VCaP (cell line): ENCODE measurements at regions not wholly inside any gene's neighbourhood (a gene's known extent, or its start where the extent isn't known, plus 50 kb on each side); places are given as distances from the start of the nearest gene placed in this dataset.
"Not testable (repeated sequence)": the region's sequence is repeated elsewhere in the genome, so short reads cannot be mapped to it uniquely, and the experiment has no call there.

Experiments
- H3K27ac ChIP-seq: fragments of 450-650 bp; 2 replicates; pipeline ENCODE4 v1.5.1; 2017
- CTCF ChIP-seq: fragments of 450-650 bp; conservative IDR thresholded peaks from 2 replicates; pipeline ENCODE4 v1.5.1; 2017; ENCODE audit warnings: mild to moderate bottlenecking, moderate library complexity

GRCh38 chr13:80921541-80921940 is 580.6 kb upstream of the SPRY2 start:
- TF ChIP-seq CTCF = no peak

GRCh38 chr13:80906860-80907259 is 565.9 kb upstream of the SPRY2 start:
- TF ChIP-seq CTCF = no peak
- no peak overlapping the region for H3K27ac ChIP-seq

More at GRCh38 chr13:80921541-80921940, 580.6 kb upstream of the SPRY2 start:
- no peak overlapping the region for H3K27ac ChIP-seq

- no peak overlapping the region for H3K27ac ChIP-seq
- no peak for TF ChIP-seq CTCF
These were observed 563.5 kb upstream of the SPRY2 start for GRCh38 chr13:80904386-80904785.

- TF ChIP-seq CTCF = no peak
- H3K27ac ChIP-seq = no peak overlapping the region
These were observed 563.0 kb upstream of the SPRY2 start for GRCh38 chr13:80903911-80904310.

- no peak overlapping the region for H3K27ac ChIP-seq
These were observed 560.6 kb upstream of the SPRY2 start for GRCh38 chr13:80901530-80901929.

GRCh38 chr13:80901111-80901510 is 560.2 kb upstream of the SPRY2 start:
- H3K27ac ChIP-seq = no peak overlapping the region

More at GRCh38 chr13:80901530-80901929, 560.6 kb upstream of the SPRY2 start:
- TF ChIP-seq CTCF = no peak

GRCh38 chr13:80900561-80900960 is 559.6 kb upstream of the SPRY2 start:
- H3K27ac ChIP-seq = no peak overlapping the region
- no peak for TF ChIP-seq CTCF

More at GRCh38 chr13:80901111-80901510, 560.2 kb upstream of the SPRY2 start:
- no peak for TF ChIP-seq CTCF

- not testable (repeated sequence) for H3K27ac ChIP-seq
These were observed 556.7 kb upstream of the SPRY2 start for GRCh38 chr13:80897641-80898040.
